H1 (cell line): ENCODE measurements at regions not wholly inside any gene's neighbourhood (a gene's known extent, or its start where the extent isn't known, plus 50 kb on each side); places are given as distances from the start of the nearest gene placed in this dataset.

ENCODE experiments used
- CTCF ChIA-PET: fragments of 300-600 bp; sonication (Branson Sonifier 250); formaldehyde crosslinking; loops from one replicate; lab custom pipeline; 2021; ENCODE audit not compliant: partially characterized antibody; lab: Charles Lee
- POLR2A ChIA-PET: fragments of 300-600 bp; sonication (Branson Sonifier 250); formaldehyde crosslinking; loops from one replicate; lab custom pipeline; 2021; ENCODE audit warnings: inconsistent platforms; ENCODE audit not compliant: partially characterized antibody; lab: Charles Lee
- DNase-seq, 2 experiments: peaks; one replicate each; pipeline versions ENCODE4 v3.0.0 to v3.0.0-alpha.2; 2010 to 2022; ENCODE audit warnings: low spot score in 2 of 2, low read depth in 1 of 2, mixed read lengths in 1 of 2
- FAIRE-seq: peaks from 2 replicates; lab custom pipeline; 2011; peaks lifted over from hg19 to GRCh38; lab: Jason Lieb, UNC
- H2AFZ ChIP-seq: 2 replicates; pipeline ENCODE4 v1.8.1; 2012; ENCODE audit warnings: low read length, inconsistent platforms
- H2AK5ac ChIP-seq: 2 replicates; pipeline ENCODE4 v1.6.1; 2013; ENCODE audit warnings: low read depth, low read length
- H2BK120ac ChIP-seq: replicated peaks from 2 replicates; pipeline ENCODE3; 2013; ENCODE audit warnings: low read depth, low read length, inconsistent platforms
- H2BK12ac ChIP-seq: 2 replicates; pipeline ENCODE4 v1.6.1; 2013; ENCODE audit warnings: low read depth, low read length
- H2BK15ac ChIP-seq: 2 replicates; pipeline ENCODE4 v1.6.1; 2013; ENCODE audit warnings: low read length
- H2BK20ac ChIP-seq: 2 replicates; pipeline ENCODE4 v1.6.1; 2013; ENCODE audit warnings: low read length
- H2BK5ac ChIP-seq: 2 replicates; pipeline ENCODE4 v1.6.1; 2013; ENCODE audit warnings: low read depth, low read length
- H3K14ac ChIP-seq: 2 replicates; pipeline ENCODE4 v1.6.1; 2013; ENCODE audit warnings: inconsistent platforms; ENCODE audit not compliant: insufficient read length
- H3K18ac ChIP-seq: 2 replicates; pipeline ENCODE4 v1.6.1; 2013; ENCODE audit warnings: low read length; ENCODE audit errors: extremely low read depth
- H3K23ac ChIP-seq: 2 replicates; pipeline ENCODE4 v1.6.1; 2013; ENCODE audit warnings: inconsistent platforms; ENCODE audit not compliant: insufficient read length
- H3K23me2 ChIP-seq: 2 replicates; pipeline ENCODE4 v1.6.1; 2013; ENCODE audit warnings: low read depth, low read length
- H3K27ac ChIP-seq: 2 replicates; pipeline ENCODE4 v1.6.1; 2011; ENCODE audit warnings: low read depth, low read length, inconsistent platforms
- H3K27me3 ChIP-seq, 4 experiments: replicated peaks in 1 of 4; 1 replicate in 1 of 4; 2 replicates in 3 of 4; pipeline versions ENCODE4 v1.6.1 to v1.8.1; 2011 to 2013; ENCODE audit warnings: low read length in 3 of 4, mild to moderate bottlenecking in 3 of 4, inconsistent platforms in 2 of 4, mixed read lengths in 2 of 4, moderate library complexity in 1 of 4; ENCODE audit not compliant: control insufficient read depth in 3 of 4, insufficient read depth in 3 of 4; ENCODE audit errors: extremely low read depth in 1 of 4
- H3K36me3 ChIP-seq, 4 experiments: 2 replicates each; pipeline versions ENCODE4 v1.6.1 to v1.8.1; 2011 to 2013; ENCODE audit warnings: mild to moderate bottlenecking in 4 of 4, low read length in 3 of 4, moderate library complexity in 2 of 4, control low read depth in 1 of 4, inconsistent platforms in 1 of 4; ENCODE audit not compliant: insufficient read depth in 4 of 4, control insufficient read depth in 2 of 4
- H3K4ac ChIP-seq: replicated peaks from 2 replicates; pipeline ENCODE3; 2013; ENCODE audit warnings: low read length, low read depth, mixed read lengths, inconsistent platforms; ENCODE audit not compliant: insufficient read length
- H3K4me1 ChIP-seq, 4 experiments: replicated peaks in 1 of 4; 1 replicate in 1 of 4; 2 replicates in 3 of 4; pipeline versions ENCODE4 v1.6.1 to v1.8.1; 2011 to 2013; ENCODE audit warnings: low read length in 3 of 4, inconsistent platforms in 2 of 4, mixed read lengths in 1 of 4; ENCODE audit not compliant: insufficient read depth in 4 of 4, control insufficient read depth in 3 of 4
- H3K4me2 ChIP-seq, 2 experiments: 2 replicates each; pipeline versions ENCODE4 v1.6.1 to v1.8.1; 2011 to 2013; ENCODE audit warnings: low read depth in 2 of 2, low read length in 2 of 2, control low read depth in 1 of 2, inconsistent platforms in 1 of 2, mild to moderate bottlenecking in 1 of 2; ENCODE audit not compliant: insufficient read depth in 1 of 2
- H3K4me3 ChIP-seq, 4 experiments: fragments of 200-600, 300-600 bp in 1 of 4; sonication (generic), shearing (Covaris generic), sonication (Bioruptor Twin) in 1 of 4; 2 replicates each; pipeline versions ENCODE4 v1.5.1 to v1.8.1; 2011 to 2016; ENCODE audit warnings: low read length in 4 of 4, low read depth in 3 of 4, control low read depth in 2 of 4, inconsistent platforms in 2 of 4, mild to moderate bottlenecking in 2 of 4, mixed read lengths in 1 of 4, moderate library complexity in 1 of 4; ENCODE audit not compliant: insufficient read depth in 2 of 4; ENCODE audit errors: extremely low read depth in 1 of 4
- H3K56ac ChIP-seq: replicated peaks from 2 replicates; pipeline ENCODE3; 2013; ENCODE audit warnings: low read depth, mild to moderate bottlenecking, mixed read lengths, low read length, inconsistent platforms; ENCODE audit not compliant: insufficient read length
- H3K79me1 ChIP-seq: 2 replicates; pipeline ENCODE4 v1.6.1; 2013; ENCODE audit warnings: low read depth, low read length, control low read depth
- H3K79me2 ChIP-seq, 2 experiments: 2 replicates each; pipeline versions ENCODE4 v1.6.1 to v1.8.1; 2012 to 2013; ENCODE audit warnings: low read length in 2 of 2, mild to moderate bottlenecking in 2 of 2, inconsistent platforms in 1 of 2; ENCODE audit not compliant: insufficient read depth in 2 of 2, control insufficient read depth in 1 of 2
- H3K9ac ChIP-seq, 4 experiments: replicated peaks in 1 of 4; 1 replicate in 1 of 4; 2 replicates in 3 of 4; pipeline versions ENCODE4 v1.6.1 to v1.8.1; 2011 to 2013; ENCODE audit warnings: low read depth in 3 of 4, low read length in 3 of 4, control low read depth in 2 of 4, mild to moderate bottlenecking in 2 of 4, moderate library complexity in 2 of 4, inconsistent platforms in 1 of 4; ENCODE audit errors: extremely low read depth in 1 of 4
- H3K9me3 ChIP-seq, 2 experiments: 2 replicates each; pipeline versions ENCODE4 v1.6.1 to v1.8.1; 2012 to 2013; ENCODE audit warnings: mild to moderate bottlenecking in 2 of 2, moderate library complexity in 2 of 2, control low read depth in 1 of 2, inconsistent platforms in 1 of 2, low read depth in 1 of 2, low read length in 1 of 2, mixed read lengths in 1 of 2; ENCODE audit not compliant: insufficient read depth in 2 of 2
- H4K20me1 ChIP-seq, 2 experiments: replicated peaks in 1 of 2; 2 replicates each; pipeline versions ENCODE3 to v1.8.1; 2011 to 2013; ENCODE audit warnings: inconsistent platforms in 2 of 2, low read length in 2 of 2, mild to moderate bottlenecking in 1 of 2; ENCODE audit not compliant: insufficient read depth in 2 of 2, control insufficient read depth in 1 of 2
- H4K5ac ChIP-seq: 2 replicates; pipeline ENCODE4 v1.6.1; 2013; ENCODE audit warnings: low read length, low read depth, mixed read lengths, inconsistent platforms; ENCODE audit not compliant: insufficient read length
- H4K8ac ChIP-seq: 2 replicates; pipeline ENCODE4 v1.8.0; 2013; ENCODE audit warnings: mild to moderate bottlenecking, moderate library complexity, low read length, inconsistent platforms; ENCODE audit not compliant: insufficient read depth; ENCODE audit errors: extremely low read depth
- H4K91ac ChIP-seq: replicated peaks from 2 replicates; pipeline ENCODE3; 2013; ENCODE audit warnings: low read length, mixed read lengths, inconsistent platforms; ENCODE audit not compliant: insufficient read length
- ATF2 ChIP-seq: IDR thresholded peaks from 2 replicates; pipeline ENCODE4 v1.6.1; 2012; ENCODE audit warnings: low read length, inconsistent platforms
- CBX5 ChIP-seq: fragments of 300-800, 300-1000 bp; sonication (generic); IDR thresholded peaks from 2 replicates; pipeline ENCODE4 v1.7.1; 2016; ENCODE audit warnings: antibody characterized with exemption, low read length, low read depth
- E2F6 ChIP-seq: IDR thresholded peaks from 2 replicates; pipeline ENCODE4 v1.6.1; 2012; ENCODE audit warnings: inconsistent platforms
- EGR1 ChIP-seq: IDR thresholded peaks from 2 replicates; pipeline ENCODE4 v1.6.1; 2011; ENCODE audit warnings: low read depth, low read length, borderline replicate concordance
- GTF2F1 ChIP-seq: IDR thresholded peaks from 2 replicates; pipeline ENCODE4 v1.6.1; 2012; ENCODE audit warnings: low read depth, low read length, improper control_type of control experiment, borderline replicate concordance
- MAX ChIP-seq: IDR thresholded peaks from 2 replicates; pipeline ENCODE4 v1.6.1; 2012; ENCODE audit warnings: inconsistent platforms
- NANOG ChIP-seq: IDR thresholded peaks from 2 replicates; pipeline ENCODE4 v1.6.1; 2011; ENCODE audit warnings: low read length, low read depth, mild to moderate bottlenecking, inconsistent platforms; ENCODE audit not compliant: insufficient read depth, poor library complexity, severe bottlenecking
- NRF1 ChIP-seq: IDR thresholded peaks from 2 replicates; pipeline ENCODE4 v1.6.1; 2011; ENCODE audit warnings: mild to moderate bottlenecking, low read depth, low read length, improper control_type of control experiment
- PHF8 ChIP-seq: fragments of 200-600 bp; sonication (generic); conservative IDR thresholded peaks from 2 replicates; pipeline ENCODE4 v1.7.1; 2012; ENCODE audit warnings: low read depth, mild to moderate bottlenecking, inconsistent platforms, low read length, moderate library complexity
- RBBP5 ChIP-seq: IDR thresholded peaks from 2 replicates; pipeline ENCODE4 v1.7.1; 2012; ENCODE audit warnings: low read depth, mild to moderate bottlenecking, inconsistent platforms, low read length, moderate library complexity, borderline replicate concordance
- SRF ChIP-seq: IDR thresholded peaks from 2 replicates; pipeline ENCODE4 v1.6.1; 2011; ENCODE audit warnings: mild to moderate bottlenecking, low read depth, low read length, moderate library complexity
- TCF12 ChIP-seq: IDR thresholded peaks from 2 replicates; pipeline ENCODE4 v1.6.1; 2011; ENCODE audit warnings: low read depth, mild to moderate bottlenecking, low read length
- WGBS, 2 experiments: shearing (Covaris generic) in 1 of 2; methylation state at CpG; one replicate each; pipeline versions ENCODE4 v1.1.6 to v1.1.7; 2013 to 2015; ENCODE audit warnings: low lambda C conversion rate in 2 of 2, mixed read lengths in 2 of 2, inconsistent platforms in 1 of 2, low coverage in 1 of 2, missing lambda C conversion rate in 1 of 2; ENCODE audit not compliant: insufficient replicate concordance in 2 of 2, insufficient coverage in 1 of 2, insufficient read length in 1 of 2; ENCODE audit errors: extremely low coverage in 1 of 2, missing lambda C conversion rate in 1 of 2; 5-methylcytosine and 5-hydroxymethylcytosine counted together

GRCh38 chr11:116044941-116045340 is 540.7 kb upstream of the CADM1 start:
- CTCF ChIA-PET: interaction anchor here (0.6 to 1.6 kb wide), 4 partner anchors 9 to 244 kb away, joined by 3 to 4 read pairs (median 3); no protein-coding TSS in a partner anchor
- no peak overlapping the region for H4K91ac ChIP-seq
- H3K9me3 ChIP-seq: no peaks in the 10 kb centered on the region
- peaks cover 0 to 5% (median 3%) of the 10 kb centered on the region in 4 experiments; a peak in 4 of 7 replicates for H3K4me1 ChIP-seq
- H4K5ac ChIP-seq: no peak overlapping the region
- H3K23ac ChIP-seq: no peak overlapping the region
- H4K8ac ChIP-seq: no peak overlapping the region
- H2BK120ac ChIP-seq: no peak overlapping the region
- H2AFZ ChIP-seq: no peak overlapping the region
- no peaks in the 10 kb centered on the region for H3K79me1 ChIP-seq
- no peaks in the 10 kb centered on the region for H3K23me2 ChIP-seq
- FAIRE-seq (no peak), DNase-seq (no peak)
- no peaks in the 10 kb centered on the region for H3K79me2 ChIP-seq
- POLR2A ChIA-PET: no interaction called here
- no peak overlapping the region for H2AK5ac ChIP-seq
- H3K36me3 ChIP-seq: no peaks in the 10 kb centered on the region
- no peak overlapping the region for H3K9ac ChIP-seq
- H3K4me3 ChIP-seq: no peak overlapping the region
- no peak overlapping the region for H2BK12ac ChIP-seq
- no peak overlapping the region for H2BK20ac ChIP-seq
- H3K56ac ChIP-seq: no peak overlapping the region
- H3K4ac ChIP-seq: no peak overlapping the region
- H4K20me1 ChIP-seq: no peaks in the 10 kb centered on the region
- H3K14ac ChIP-seq: no peak overlapping the region
- no peak overlapping the region for H3K18ac ChIP-seq
- no peaks in the 10 kb centered on the region; a peak in 1 of 7 replicates for H3K27me3 ChIP-seq
- no peak overlapping the region for H2BK5ac ChIP-seq
- no peak overlapping the region for H2BK15ac ChIP-seq
- 85% methylated on average over 10 of the region's 10 CpGs; no CpG with 5 or more reads in 1 of the 2 experiments for WGBS, 2 experiments
- H3K27ac ChIP-seq: no peak overlapping the region
- no peak overlapping the region for H3K4me2 ChIP-seq
- TF ChIP-seq GTF2F1 (no peak), NANOG (no peak), E2F6 (no peak), MAX (no peak), RBBP5 (no peak), CBX5 (no peak), SRF (no peak), EGR1 (no peak), PHF8 (no peak), TCF12 (no peak), ATF2 (no peak), NRF1 (no peak)
